ENCODE measurements at regions not wholly inside any gene's neighbourhood (a gene's known extent, or its start where the extent isn't known, plus 50 kb on each side); places are given as distances from the start of the nearest gene placed in this dataset.

GRCh38 chr14:66065188-66065587 lies 421.0 kb upstream of the CCDC196 start:
- TF ChIP-seq, protein P1, sequence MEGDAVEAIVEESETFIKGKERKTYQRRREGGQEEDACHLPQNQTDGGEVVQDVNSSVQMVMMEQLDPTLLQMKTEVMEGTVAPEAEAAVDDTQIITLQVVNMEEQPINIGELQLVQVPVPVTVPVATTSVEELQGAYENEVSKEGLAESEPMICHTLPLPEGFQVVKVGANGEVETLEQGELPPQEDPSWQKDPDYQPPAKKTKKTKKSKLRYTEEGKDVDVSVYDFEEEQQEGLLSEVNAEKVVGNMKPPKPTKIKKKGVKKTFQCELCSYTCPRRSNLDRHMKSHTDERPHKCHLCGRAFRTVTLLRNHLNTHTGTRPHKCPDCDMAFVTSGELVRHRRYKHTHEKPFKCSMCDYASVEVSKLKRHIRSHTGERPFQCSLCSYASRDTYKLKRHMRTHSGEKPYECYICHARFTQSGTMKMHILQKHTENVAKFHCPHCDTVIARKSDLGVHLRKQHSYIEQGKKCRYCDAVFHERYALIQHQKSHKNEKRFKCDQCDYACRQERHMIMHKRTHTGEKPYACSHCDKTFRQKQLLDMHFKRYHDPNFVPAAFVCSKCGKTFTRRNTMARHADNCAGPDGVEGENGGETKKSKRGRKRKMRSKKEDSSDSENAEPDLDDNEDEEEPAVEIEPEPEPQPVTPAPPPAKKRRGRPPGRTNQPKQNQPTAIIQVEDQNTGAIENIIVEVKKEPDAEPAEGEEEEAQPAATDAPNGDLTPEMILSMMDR (IDR thresholded peaks at IDR 0.05; ENCODE audit: low read depth, low read length): no peak
- TF ChIP-seq EZH2phosphoT487 (IDR thresholded peaks at IDR 0.05; ENCODE audit: low read depth): no peak
